BJ (cell line): ENCODE measurements at regions not wholly inside any gene's neighbourhood (a gene's known extent, or its start where the extent isn't known, plus 50 kb on each side); places are given as distances from the start of the nearest gene placed in this dataset.

Experiments used
- CTCF ChIA-PET: fragments of 350-600 bp; formaldehyde crosslinking; extraction: SDS; loops from one replicate; lab custom pipeline; 2021; ENCODE audit warnings: antibody characterized with exemption, inconsistent platforms; lab: Yijun Ruan, JAX
- POLR2A ChIA-PET: fragments of 300-600 bp; sonication (Branson Sonifier 250); formaldehyde crosslinking; extraction: SDS; loops from one replicate; lab custom pipeline; 2021; ENCODE audit warnings: antibody characterized with exemption; lab: Charles Lee
- DNase-seq: peaks from one replicate; pipeline ENCODE4 v3.0.0-alpha.2; 2011; ENCODE audit warnings: low read depth
- H3K27me3 ChIP-seq: 2 replicates; pipeline ENCODE4 v1.6.0; 2011; ENCODE audit warnings: low read length; ENCODE audit not compliant: control insufficient read depth, insufficient read depth
- H3K36me3 ChIP-seq: 2 replicates; pipeline ENCODE4 v1.5.1; 2011; ENCODE audit warnings: low read length; ENCODE audit not compliant: control insufficient read depth, insufficient read depth
- H3K4me3 ChIP-seq: 2 replicates; pipeline ENCODE4 v1.5.1; 2011; ENCODE audit warnings: low read depth, mild to moderate bottlenecking, control low read depth, low read length
- CTCF ChIP-seq: IDR thresholded peaks from 2 replicates; pipeline ENCODE4 v1.5.1; 2011; ENCODE audit warnings: low read depth, mild to moderate bottlenecking, control low read depth, inconsistent platforms, low read length, moderate library complexity; ENCODE audit not compliant: insufficient read depth

- no peaks in the 10 kb centered on the region for H3K36me3 ChIP-seq
- no peak for DNase-seq
- H3K27me3 ChIP-seq, result no peaks in the 10 kb centered on the region
- ChIA-PET CTCF (no interaction called here), POLR2A (no interaction called here)
- no peak for TF ChIP-seq CTCF
- H3K4me3 ChIP-seq, result no peak overlapping the region
Observed at GRCh38 chr7:67426654-67427053, 430.0 kb downstream of the TYW1 start.

- H3K36me3 ChIP-seq, result no peaks in the 10 kb centered on the region
- TF ChIP-seq CTCF, result no peak
- ChIA-PET CTCF (no interaction called here), POLR2A (no interaction called here)
- H3K4me3 ChIP-seq, result no peak overlapping the region
- DNase-seq, result no peak
- H3K27me3 ChIP-seq, result no peaks in the 10 kb centered on the region
Observed at GRCh38 chr7:67429735-67430134, 433.1 kb downstream of the TYW1 start.

GRCh38 chr7:67432536-67433234, 436.1 kb downstream of the TYW1 start:
- CTCF ChIA-PET, result no interaction called here
- no peak for TF ChIP-seq CTCF

GRCh38 chr7:67435894-67436535, 439.4 kb downstream of the TYW1 start:
- H3K27me3 ChIP-seq, result no peaks in the 10 kb centered on the region
- ChIA-PET CTCF (no interaction called here), POLR2A (no interaction called here)
- no peak for TF ChIP-seq CTCF
- DNase-seq, result no peak
- no peaks in the 10 kb centered on the region for H3K36me3 ChIP-seq
- no peak overlapping the region for H3K4me3 ChIP-seq

More at GRCh38 chr7:67432536-67433234, 436.1 kb downstream of the TYW1 start:
- Histone ChIP-seq H3K36me3 (no peaks in the 10 kb centered on the region), H3K4me3 (no peak overlapping the region), H3K27me3 (no peaks in the 10 kb centered on the region)
- POLR2A ChIA-PET, result no interaction called here
- DNase-seq, result no peak

- POLR2A ChIA-PET, result no interaction called here
- H3K27me3 ChIP-seq, result no peaks in the 10 kb centered on the region
- H3K4me3 ChIP-seq, result no peak overlapping the region
- TF ChIP-seq CTCF, result no peak
- no peak for DNase-seq
- CTCF ChIA-PET, result no interaction called here
- H3K36me3 ChIP-seq, result no peaks in the 10 kb centered on the region
Observed at GRCh38 chr7:67438198-67438882, 441.7 kb downstream of the TYW1 start.
